ENCODE measurements at regions not wholly inside any gene's neighbourhood (a gene's known extent, or its start where the extent isn't known, plus 50 kb on each side); places are given as distances from the start of the nearest gene placed in this dataset.

- Histone ChIP-seq H3K4me3 (ENCODE audit: control extremely low read depth in 1 of 5, extremely low read depth in 1 of 5, insufficient read depth in 1 of 5, low read depth in 2 of 5, low read length in 4 of 5) (no peak overlapping the region), H3K4me1 (ENCODE audit: control insufficient read depth in 2 of 2, insufficient read depth in 2 of 2, low read length in 2 of 2) (no peaks in the 10 kb centered on the region), H3K79me2 (ENCODE audit: control insufficient read depth, insufficient read depth, low read length) (no peaks in the 10 kb centered on the region), H3K27ac (ENCODE audit: low read length in 2 of 2) (no peak overlapping the region), H3K9ac (ENCODE audit: low read length) (no peak overlapping the region), H3K27me3 (replicated peaks in 1 of 4; ENCODE audit: control extremely low read depth in 1 of 4, control insufficient read depth in 3 of 4, insufficient read depth in 4 of 4, low read length in 3 of 4) (peaks cover 0 to 3% (median 0%) of the 10 kb centered on the region in 4 experiments), H2AFZ (ENCODE audit: insufficient read depth, low read depth, low read length, poor library complexity, severe bottlenecking) (no peak overlapping the region), H3K9me3 (ENCODE audit: control extremely low read depth in 1 of 3, control insufficient read depth in 2 of 3, insufficient read depth in 1 of 3, low read length in 2 of 3) (peaks cover 0 to 37% (median 5%) of the 10 kb centered on the region in 3 donors), H3K4me2 (replicated peaks; ENCODE audit: low read depth, low read length, poor library complexity, severe bottlenecking) (no peak overlapping the region), H4K20me1 (ENCODE audit: control insufficient read depth, insufficient read depth, low read length, poor library complexity, severe bottlenecking) (no peaks in the 10 kb centered on the region), H3K36me3 (replicated peaks in 1 of 2; ENCODE audit: control extremely low read depth in 1 of 2, control insufficient read depth in 1 of 2, extremely low read depth in 1 of 2, insufficient read depth in 2 of 2, low read length in 1 of 2) (no peaks in the 10 kb centered on the region)
- Mint-ChIP-seq H3K9me3 (ENCODE audit: insufficient read depth) (peaks cover 3% of the 10 kb centered on the region), H3K4me1 (no peaks in the 10 kb centered on the region), H3K27me3 (peaks cover 3% of the 10 kb centered on the region), H3K4me3 (no peak overlapping the region), H3K27ac (no peak overlapping the region)
- 98% methylated on average over 6 of the region's 6 CpGs for WGBS (ENCODE audit: insufficient coverage)
- CTCF ChIA-PET, result no interaction called here
- POLR2A ChIA-PET, result no interaction called here
- DNase-seq (no peak), ATAC-seq (ENCODE audit: low read depth) (no peak)
- TF ChIP-seq CTCF (IDR thresholded peaks at IDR 0.05) (no peak), EZH2 (IDR thresholded peaks at IDR 0.05; ENCODE audit: borderline replicate concordance, insufficient read depth, low read depth, low read length, poor library complexity, severe bottlenecking) (no peak)
- intact Hi-C loops (cut with micrococcal nuclease), result no loop called here
Measured at GRCh38 chr9:93896093-93896492, 59.1 kb downstream of the BARX1 start.

- POLR2A ChIA-PET, result no interaction called here
- Histone ChIP-seq H3K9ac (ENCODE audit: low read length) (no peak overlapping the region), H3K79me2 (ENCODE audit: control insufficient read depth, insufficient read depth, low read length) (no peaks in the 10 kb centered on the region), H3K4me3 (ENCODE audit: control extremely low read depth in 1 of 5, extremely low read depth in 1 of 5, insufficient read depth in 1 of 5, low read depth in 2 of 5, low read length in 4 of 5) (no peak overlapping the region), H3K4me2 (replicated peaks; ENCODE audit: low read depth, low read length, poor library complexity, severe bottlenecking) (no peak overlapping the region), H3K27ac (ENCODE audit: low read length in 2 of 2) (no peak overlapping the region), H2AFZ (ENCODE audit: insufficient read depth, low read depth, low read length, poor library complexity, severe bottlenecking) (no peak overlapping the region), H3K27me3 (replicated peaks in 1 of 4; ENCODE audit: control extremely low read depth in 1 of 4, control insufficient read depth in 3 of 4, insufficient read depth in 4 of 4, low read length in 3 of 4) (peaks cover 0 to 3% (median 0%) of the 10 kb centered on the region in 4 experiments), H3K9me3 (ENCODE audit: control extremely low read depth in 1 of 3, control insufficient read depth in 2 of 3, insufficient read depth in 1 of 3, low read length in 2 of 3) (peaks cover 0 to 36% (median 5%) of the 10 kb centered on the region in 3 donors), H3K36me3 (replicated peaks in 1 of 2; ENCODE audit: control extremely low read depth in 1 of 2, control insufficient read depth in 1 of 2, extremely low read depth in 1 of 2, insufficient read depth in 2 of 2, low read length in 1 of 2) (no peaks in the 10 kb centered on the region), H4K20me1 (ENCODE audit: control insufficient read depth, insufficient read depth, low read length, poor library complexity, severe bottlenecking) (no peaks in the 10 kb centered on the region), H3K4me1 (ENCODE audit: control insufficient read depth in 2 of 2, insufficient read depth in 2 of 2, low read length in 2 of 2) (no peaks in the 10 kb centered on the region)
- intact Hi-C loops (cut with micrococcal nuclease), result no loop called here
- ATAC-seq (ENCODE audit: low read depth) (no peak), DNase-seq (no peak)
- 86% methylated on average over 7 of the region's 8 CpGs for WGBS (ENCODE audit: insufficient coverage)
- TF ChIP-seq CTCF (IDR thresholded peaks at IDR 0.05) (no peak), EZH2 (IDR thresholded peaks at IDR 0.05; ENCODE audit: borderline replicate concordance, insufficient read depth, low read depth, low read length, poor library complexity, severe bottlenecking) (no peak)
- peaks cover 3% of the 10 kb centered on the region for H3K27me3 Mint-ChIP-seq
- H3K9me3 Mint-ChIP-seq (ENCODE audit: insufficient read depth), result peaks cover 3% of the 10 kb centered on the region
- no peak overlapping the region for H3K27ac Mint-ChIP-seq
- H3K4me1 Mint-ChIP-seq, result no peaks in the 10 kb centered on the region
- no peak overlapping the region for H3K4me3 Mint-ChIP-seq
- CTCF ChIA-PET, result no interaction called here
Measured at GRCh38 chr9:93895535-93895934, 59.6 kb downstream of the BARX1 start.

Data from B cell (primary cell).